BE2C (cell line): ENCODE measurements at regions not wholly inside any gene's neighbourhood (a gene's known extent, or its start where the extent isn't known, plus 50 kb on each side); places are given as distances from the start of the nearest gene placed in this dataset.
A peak's percentile ranks its signal among the peaks of the same experiment; 100 is the strongest.

ENCODE experiments used
- DNase-seq: peaks from one replicate; pipeline ENCODE4 v3.0.0-alpha.2; 2020
- H3K27me3 ChIP-seq: fragments of 250-450 bp; sonication (Bioruptor Pico); 2 replicates; pipeline ENCODE4 v1.5.1; 2020; ENCODE audit warnings: mild to moderate bottlenecking
- H3K36me3 ChIP-seq: fragments of 250-450 bp; sonication (Bioruptor Pico); 2 replicates; pipeline ENCODE4 v1.5.1; 2020; ENCODE audit warnings: mild to moderate bottlenecking
- H3K4me1 ChIP-seq: fragments of 250-450 bp; sonication (Bioruptor Pico); 2 replicates; pipeline ENCODE4 v1.5.1; 2020
- H3K4me3 ChIP-seq: 2 replicates; pipeline ENCODE4 v1.5.1; 2011; ENCODE audit warnings: low read depth, low read length
- H3K9me3 ChIP-seq: fragments of 250-450 bp; sonication (Bioruptor Pico); 2 replicates; pipeline ENCODE4 v1.5.1; 2020
- CTCF ChIP-seq: IDR thresholded peaks from 2 replicates; pipeline ENCODE4 v1.5.1; 2012; ENCODE audit warnings: mild to moderate bottlenecking, low read depth, low read length

GRCh38 chr6:15879371-15880261 is 216.8 kb upstream of the DTNBP1 start:
- DNase-seq, result peak; percentile 93
- peaks cover 28% of the 10 kb centered on the region for H3K4me1 ChIP-seq
- no peak for TF ChIP-seq CTCF

GRCh38 chr6:15877231-15877630 is 214.4 kb upstream of the DTNBP1 start:
- H3K4me3 ChIP-seq, result no peak overlapping the region
- DNase-seq, result no peak
- H3K36me3 ChIP-seq, result no peaks in the 10 kb centered on the region
- peaks cover 22% of the 10 kb centered on the region for H3K4me1 ChIP-seq
- TF ChIP-seq CTCF, result no peak
- no peaks in the 10 kb centered on the region; the same call in 1 of the 2 replicates for H3K9me3 ChIP-seq
- no peaks in the 10 kb centered on the region for H3K27me3 ChIP-seq

More at GRCh38 chr6:15879371-15880261, 216.8 kb upstream of the DTNBP1 start:
- Histone ChIP-seq H3K4me3 (peak overlapping the region; percentile 0; the same call in 1 of the 2 replicates), H3K9me3 (no peaks in the 10 kb centered on the region; the same call in 1 of the 2 replicates), H3K36me3 (no peaks in the 10 kb centered on the region), H3K27me3 (no peaks in the 10 kb centered on the region)

- DNase-seq, result no peak
- Histone ChIP-seq H3K27me3 (no peaks in the 10 kb centered on the region), H3K4me1 (peaks cover 21% of the 10 kb centered on the region), H3K9me3 (no peaks in the 10 kb centered on the region; the same call in 1 of the 2 replicates), H3K36me3 (no peaks in the 10 kb centered on the region), H3K4me3 (no peak overlapping the region)
- TF ChIP-seq CTCF, result no peak
Measured at GRCh38 chr6:15876406-15876805, 213.6 kb upstream of the DTNBP1 start.

- no peak overlapping the region for H3K4me3 ChIP-seq
- TF ChIP-seq CTCF, result no peak
- H3K9me3 ChIP-seq, result no peaks in the 10 kb centered on the region
- H3K27me3 ChIP-seq, result no peaks in the 10 kb centered on the region
- DNase-seq, result no peak
- H3K36me3 ChIP-seq, result no peaks in the 10 kb centered on the region
- H3K4me1 ChIP-seq, result peaks cover 21% of the 10 kb centered on the region
Measured at GRCh38 chr6:15875797-15876196, 213.0 kb upstream of the DTNBP1 start.

GRCh38 chr6:15874821-15875220 is 212.0 kb upstream of the DTNBP1 start:
- no peak for TF ChIP-seq CTCF
- Histone ChIP-seq H3K4me3 (no peak overlapping the region), H3K4me1 (peaks cover 16% of the 10 kb centered on the region), H3K9me3 (no peaks in the 10 kb centered on the region), H3K36me3 (no peaks in the 10 kb centered on the region), H3K27me3 (no peaks in the 10 kb centered on the region)
- no peak for DNase-seq

GRCh38 chr6:15874326-15874725 is 211.5 kb upstream of the DTNBP1 start:
- no peaks in the 10 kb centered on the region for H3K36me3 ChIP-seq
- H3K4me3 ChIP-seq, result no peak overlapping the region
- no peaks in the 10 kb centered on the region for H3K27me3 ChIP-seq
- no peaks in the 10 kb centered on the region for H3K9me3 ChIP-seq
- peaks cover 12% of the 10 kb centered on the region for H3K4me1 ChIP-seq
- DNase-seq, result no peak
- TF ChIP-seq CTCF, result no peak
